ENCODE measurements at regions not wholly inside any gene's neighbourhood (a gene's known extent, or its start where the extent isn't known, plus 50 kb on each side); places are given as distances from the start of the nearest gene placed in this dataset. TPM values are rescaled to one million over a fixed set of nuclear protein-coding genes. Genes with fewer than 3 reads are reported as not detected.
"Not testable (repeated sequence)": the region's sequence is repeated elsewhere in the genome, so short reads cannot be mapped to it uniquely, and the experiment has no call there.

GRCh38 chrY:18866887-18867551 is 93.5 kb upstream of the HSFY2 start:
- not testable (repeated sequence) for H3K27me3 ChIP-seq (ENCODE audit: control insufficient read depth, insufficient read depth, low read length); H3K4me1 ChIP-seq (ENCODE audit: control insufficient read depth, insufficient read depth, low read length); DNase-seq (ENCODE audit: low read depth in 4 of 6, low spot score in 6 of 6); H3K36me3 ChIP-seq (ENCODE audit: control insufficient read depth, insufficient read depth, low read length); H3K27ac ChIP-seq (ENCODE audit: low read depth, low read length); H3K4me3 ChIP-seq (ENCODE audit: low read depth, low read length); H3K9me3 ChIP-seq (ENCODE audit: control insufficient read depth, insufficient read depth, low read length)
- WGBS (ENCODE audit: insufficient coverage) = no CpG with 5 or more reads among the region's 3 CpGs

- DNase-seq (ENCODE audit: low read depth in 4 of 6, low spot score in 6 of 6); H3K4me3 ChIP-seq (ENCODE audit: low read depth, low read length); H3K4me1 ChIP-seq (ENCODE audit: control insufficient read depth, insufficient read depth, low read length); H3K36me3 ChIP-seq (ENCODE audit: control insufficient read depth, insufficient read depth, low read length); H3K27me3 ChIP-seq (ENCODE audit: control insufficient read depth, insufficient read depth, low read length); H3K27ac ChIP-seq (ENCODE audit: low read depth, low read length); H3K9me3 ChIP-seq (ENCODE audit: control insufficient read depth, insufficient read depth, low read length): not testable (repeated sequence)
- no CpG with 5 or more reads among the region's 3 CpGs for WGBS (ENCODE audit: insufficient coverage)
Observed at GRCh38 chrY:18860856-18861255, 87.3 kb upstream of the HSFY2 start.

- no CpG with 5 or more reads among the region's 2 CpGs for WGBS (ENCODE audit: insufficient coverage)
- DNase-seq (ENCODE audit: low read depth in 4 of 6, low spot score in 6 of 6); H3K9me3 ChIP-seq (ENCODE audit: control insufficient read depth, insufficient read depth, low read length); H3K4me3 ChIP-seq (ENCODE audit: low read depth, low read length); H3K27ac ChIP-seq (ENCODE audit: low read depth, low read length); H3K27me3 ChIP-seq (ENCODE audit: control insufficient read depth, insufficient read depth, low read length); H3K36me3 ChIP-seq (ENCODE audit: control insufficient read depth, insufficient read depth, low read length); H3K4me1 ChIP-seq (ENCODE audit: control insufficient read depth, insufficient read depth, low read length): not testable (repeated sequence)
Observed at GRCh38 chrY:18858484-18859191, 85.1 kb upstream of the HSFY2 start.

- H3K9me3 ChIP-seq (ENCODE audit: control insufficient read depth, insufficient read depth, low read length); DNase-seq (ENCODE audit: low read depth in 4 of 6, low spot score in 6 of 6); H3K4me1 ChIP-seq (ENCODE audit: control insufficient read depth, insufficient read depth, low read length); H3K4me3 ChIP-seq (ENCODE audit: low read depth, low read length); H3K27ac ChIP-seq (ENCODE audit: low read depth, low read length); H3K36me3 ChIP-seq (ENCODE audit: control insufficient read depth, insufficient read depth, low read length); H3K27me3 ChIP-seq (ENCODE audit: control insufficient read depth, insufficient read depth, low read length): not testable (repeated sequence)
- WGBS (ENCODE audit: insufficient coverage) = no CpG with 5 or more reads among the region's 2 CpGs
Observed at GRCh38 chrY:18855184-18855583, 81.6 kb upstream of the HSFY2 start.

- H3K4me3 ChIP-seq (ENCODE audit: low read depth, low read length); H3K27me3 ChIP-seq (ENCODE audit: control insufficient read depth, insufficient read depth, low read length); H3K9me3 ChIP-seq (ENCODE audit: control insufficient read depth, insufficient read depth, low read length); H3K27ac ChIP-seq (ENCODE audit: low read depth, low read length); H3K4me1 ChIP-seq (ENCODE audit: control insufficient read depth, insufficient read depth, low read length); H3K36me3 ChIP-seq (ENCODE audit: control insufficient read depth, insufficient read depth, low read length); DNase-seq (ENCODE audit: low read depth in 4 of 6, low spot score in 6 of 6): not testable (repeated sequence)
- no CpG with 5 or more reads among the region's 4 CpGs for WGBS (ENCODE audit: insufficient coverage)
Observed at GRCh38 chrY:18853323-18853722, 79.8 kb upstream of the HSFY2 start.

- not testable (repeated sequence) for H3K4me3 ChIP-seq (ENCODE audit: low read depth, low read length); H3K4me1 ChIP-seq (ENCODE audit: control insufficient read depth, insufficient read depth, low read length); H3K27ac ChIP-seq (ENCODE audit: low read depth, low read length); H3K27me3 ChIP-seq (ENCODE audit: control insufficient read depth, insufficient read depth, low read length); H3K36me3 ChIP-seq (ENCODE audit: control insufficient read depth, insufficient read depth, low read length); DNase-seq (ENCODE audit: low read depth in 4 of 6, low spot score in 6 of 6); H3K9me3 ChIP-seq (ENCODE audit: control insufficient read depth, insufficient read depth, low read length)
- WGBS (ENCODE audit: insufficient coverage) = no CpG with 5 or more reads among the region's 6 CpGs
Observed at GRCh38 chrY:18836643-18837042, 63.1 kb upstream of the HSFY2 start.

Small RNA genes lying in the stretch of these regions (small RNA-seq; reads per million reads assigned to genes)
- gene CD24P4 (ENCODE audit: low replicate concordance) (not detected), gene MTCYBP2 (ENCODE audit: low replicate concordance) (not detected), gene RNU6-255P (ENCODE audit: low replicate concordance) (not detected)
